GM23338 (cell line): ENCODE measurements at regions not wholly inside any gene's neighbourhood (a gene's known extent, or its start where the extent isn't known, plus 50 kb on each side); places are given as distances from the start of the nearest gene placed in this dataset.
"Not testable (repeated sequence)": the region's sequence is repeated elsewhere in the genome, so short reads cannot be mapped to it uniquely, and the experiment has no call there.

Experiments
- ATAC-seq: fragments of 200-7000 bp; cut with Tn5 transposase; 3 replicates; pipeline ENCODE4 v1.9.1; 2020
- DNase-seq: peaks from one replicate; pipeline ENCODE4 v3.0.0-alpha.2; 2015; ENCODE audit warnings: low spot score
- H2AFZ ChIP-seq: fragments of 200-600 bp; sonication (generic); 2 replicates; pipeline ENCODE4 v1.8.0; 2016; ENCODE audit warnings: antibody characterized with exemption, mild to moderate bottlenecking, moderate library complexity
- H3F3A ChIP-seq: fragments of 200-600 bp; sonication (generic); replicated peaks from 2 replicates; pipeline ENCODE4 v1.8.0; 2017; ENCODE audit warnings: antibody characterized with exemption, mixed run types, low read depth
- H3K27ac ChIP-seq: fragments of 200-600 bp; sonication (generic); 2 replicates; pipeline ENCODE4 v1.6.1; 2016; ENCODE audit warnings: low read depth
- H3K27me3 ChIP-seq: fragments of 200-600 bp; sonication (generic); 2 replicates; pipeline ENCODE4 v1.8.0; 2016; ENCODE audit warnings: mild to moderate bottlenecking, mixed run types, moderate library complexity; ENCODE audit not compliant: insufficient read depth
- H3K36me3 ChIP-seq: fragments of 200-600 bp; sonication (generic); 2 replicates; pipeline ENCODE4 v1.8.0; 2016; ENCODE audit warnings: mild to moderate bottlenecking; ENCODE audit not compliant: insufficient read depth
- H3K4me1 ChIP-seq: fragments of 200-600 bp; sonication (generic); 2 replicates; pipeline ENCODE4 v1.8.0; 2016; ENCODE audit warnings: mild to moderate bottlenecking, moderate library complexity; ENCODE audit not compliant: insufficient read depth
- H3K4me2 ChIP-seq: fragments of 200-600 bp; sonication (generic); 2 replicates; pipeline ENCODE4 v1.7.1; 2017; ENCODE audit warnings: mixed run types
- H3K4me3 ChIP-seq: fragments of 200-600 bp; sonication (generic); 2 replicates; pipeline ENCODE4 v1.6.1; 2016; ENCODE audit warnings: mixed run types
- H3K79me2 ChIP-seq: fragments of 200-600 bp; sonication (generic); replicated peaks from 2 replicates; pipeline ENCODE4 v1.8.0; 2017; ENCODE audit warnings: mild to moderate bottlenecking; ENCODE audit not compliant: insufficient read depth
- H3K9me2 ChIP-seq: fragments of 200-600 bp; sonication (generic); 2 replicates; pipeline ENCODE4 v1.8.0; 2017; ENCODE audit not compliant: insufficient read depth
- H4K20me1 ChIP-seq: fragments of 200-600 bp; sonication (generic); replicated peaks from 2 replicates; pipeline ENCODE4 v1.8.0; 2017; ENCODE audit warnings: mild to moderate bottlenecking; ENCODE audit not compliant: insufficient read depth
- H3K27ac Mint-ChIP-seq: 2 replicates; pipeline ENCODE4 v1.8.0; 2020; ENCODE audit warnings: inconsistent platforms, mild to moderate bottlenecking, moderate library complexity, mixed read lengths
- H3K27me3 Mint-ChIP-seq: 3 replicates; pipeline ENCODE4 v1.8.0; 2022; ENCODE audit warnings: low read depth, mild to moderate bottlenecking, moderate library complexity, mixed read lengths, inconsistent platforms; ENCODE audit not compliant: insufficient read depth, poor library complexity
- H3K36me3 Mint-ChIP-seq: 3 replicates; pipeline ENCODE4 v1.8.0; 2021; ENCODE audit warnings: low read depth, mild to moderate bottlenecking, inconsistent platforms, moderate library complexity, mixed read lengths
- H3K4me1 Mint-ChIP-seq: 3 replicates; pipeline ENCODE4 v1.8.0; 2020; ENCODE audit warnings: mild to moderate bottlenecking, inconsistent platforms, mixed read lengths
- H3K4me3 Mint-ChIP-seq: 3 replicates; pipeline ENCODE4 v1.8.0; 2021; ENCODE audit warnings: moderate library complexity, mild to moderate bottlenecking, inconsistent platforms, mixed read lengths
- H3K9me3 Mint-ChIP-seq: 3 replicates; pipeline ENCODE4 v1.8.0; 2020; ENCODE audit warnings: moderate library complexity, mild to moderate bottlenecking, inconsistent platforms, mixed read lengths
- CREB1 ChIP-seq: fragments of 250-450 bp; sonication (Bioruptor Pico); IDR thresholded peaks from 2 replicates; pipeline ENCODE4 v1.5.0; 2020; ENCODE audit warnings: low read depth, mild to moderate bottlenecking, moderate library complexity
- EZH2 ChIP-seq: fragments of 200-600 bp; sonication (generic); IDR thresholded peaks from one replicate; pipeline ENCODE4 v1.8.0; 2017; ENCODE audit warnings: antibody characterized with exemption, mild to moderate bottlenecking, low read depth; ENCODE audit not compliant: unreplicated experiment
- JUNB ChIP-seq: IDR thresholded peaks from one replicate; pipeline ENCODE4 v1.6.1; 2016; ENCODE audit warnings: antibody characterized with exemption; ENCODE audit not compliant: unreplicated experiment
- STAT1 ChIP-seq: IDR thresholded peaks from one replicate; pipeline ENCODE4 v1.6.1; 2016; ENCODE audit warnings: antibody characterized with exemption; ENCODE audit not compliant: unreplicated experiment
- ZNF114 ChIP-seq: fragments of 250-450 bp; sonication (Bioruptor Pico); IDR thresholded peaks from 2 replicates; pipeline ENCODE4 v1.5.0; 2020; ENCODE audit warnings: mild to moderate bottlenecking, moderate library complexity
- ZNF331 ChIP-seq: fragments of 250-450 bp; sonication (Bioruptor Pico); IDR thresholded peaks from 2 replicates; pipeline ENCODE4 v1.5.0; 2020; ENCODE audit warnings: low read depth, mild to moderate bottlenecking, moderate library complexity
- TF ChIP-seq, protein P1 (sequence below): IDR thresholded peaks from 2 replicates; pipeline ENCODE4 v1.6.1; 2016; ENCODE audit warnings: antibody characterized with exemption
- TF ChIP-seq, protein P2 (sequence below), 2 experiments: fragments of 200-600 bp in 1 of 2; sonication (generic) in 1 of 2; conservative IDR thresholded peaks; 2 replicates each; pipeline versions ENCODE4 v1.5.1 to v1.6.1; 2016 to 2017; ENCODE audit warnings: antibody characterized with exemption in 2 of 2, low read depth in 2 of 2, mild to moderate bottlenecking in 2 of 2, moderate library complexity in 1 of 2
- TF ChIP-seq, protein P3 (sequence below): fragments of 250-450 bp; sonication (Bioruptor Pico); IDR thresholded peaks from 2 replicates; pipeline ENCODE4 v1.5.0; 2020; ENCODE audit warnings: mild to moderate bottlenecking, moderate library complexity

DNA sequence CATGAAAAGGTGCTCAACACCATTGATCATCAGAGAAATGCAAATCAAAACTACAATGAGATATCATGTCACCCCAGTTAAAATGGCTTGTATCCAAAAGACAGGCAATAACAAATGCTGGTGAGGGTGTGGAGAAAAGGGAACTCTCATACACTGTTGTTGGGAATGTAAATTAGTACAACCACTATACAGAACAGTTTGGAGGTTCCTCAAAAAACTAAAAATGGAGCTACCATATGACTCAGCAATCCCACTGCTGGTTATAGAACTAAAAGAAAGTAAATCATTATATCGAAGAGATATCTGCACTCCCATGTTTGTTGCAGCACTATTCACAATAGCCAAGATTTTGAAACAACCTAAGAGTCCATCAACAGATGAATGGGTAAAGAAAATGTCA lies 238.0 kb downstream of the ZNF621 start:
- H3K4me1 Mint-ChIP-seq, H4K20me1 ChIP-seq, H3K4me3 Mint-ChIP-seq, H3K79me2 ChIP-seq, H3K27ac Mint-ChIP-seq, H3K36me3 ChIP-seq, H3K36me3 Mint-ChIP-seq, H3K27ac ChIP-seq, ATAC-seq, H3K27me3 Mint-ChIP-seq, H3K4me1 ChIP-seq, H3K27me3 ChIP-seq, H3F3A ChIP-seq, H2AFZ ChIP-seq, H3K9me2 ChIP-seq, H3K4me2 ChIP-seq, DNase-seq, H3K4me3 ChIP-seq: not testable (repeated sequence)
- H3K9me3 Mint-ChIP-seq: peaks cover 18% of the 10 kb centered on the region; the same call in 2 of the 3 replicates

DNA sequence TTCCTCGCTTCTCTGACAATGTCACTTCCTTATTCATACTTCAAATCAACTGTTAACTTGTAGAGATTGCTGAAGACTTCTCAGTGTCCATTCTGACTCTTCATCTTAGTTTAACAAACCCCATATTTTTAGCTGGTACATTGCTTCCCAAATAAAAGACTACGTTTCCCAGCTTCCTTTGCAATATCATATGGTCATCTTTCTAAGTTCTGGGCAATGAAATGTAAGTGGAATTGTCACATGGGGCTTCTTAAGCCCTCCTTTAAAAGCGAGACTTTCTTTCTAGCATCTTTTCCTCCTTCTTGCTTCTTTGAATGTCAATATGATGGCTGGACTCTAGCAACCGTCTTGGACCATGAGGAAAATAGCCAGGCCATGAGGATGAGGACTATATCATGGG lies 239.0 kb downstream of the ZNF621 start:
- peaks cover 18% of the 10 kb centered on the region; the same call in 2 of the 3 replicates for H3K9me3 Mint-ChIP-seq
- H3K27ac ChIP-seq: no peak overlapping the region
- H3K27me3 Mint-ChIP-seq: no peaks in the 10 kb centered on the region
- no peak for TF ChIP-seq ZNF114 (CRISPR knock-in tag)
- no peak for TF ChIP-seq STAT1
- H3K36me3 Mint-ChIP-seq: no peaks in the 10 kb centered on the region; the same call in 2 of the 3 replicates
- no peaks in the 10 kb centered on the region for H4K20me1 ChIP-seq
- peaks cover 7% of the 10 kb centered on the region for H3K9me2 ChIP-seq
- no peak overlapping the region for H3K4me3 ChIP-seq
- ATAC-seq: no peak
- no peak overlapping the region for H3K4me2 ChIP-seq
- peak; percentile 21 for DNase-seq
- H3K79me2 ChIP-seq: no peaks in the 10 kb centered on the region
- no peak overlapping the region for H3K27ac Mint-ChIP-seq
- H3F3A ChIP-seq: no peaks in the 10 kb centered on the region
- H3K27me3 ChIP-seq: no peaks in the 10 kb centered on the region
- H3K4me1 Mint-ChIP-seq: no peaks in the 10 kb centered on the region
- H2AFZ ChIP-seq: no peak overlapping the region
- no peak overlapping the region for H3K4me3 Mint-ChIP-seq
- H3K4me1 ChIP-seq: no peaks in the 10 kb centered on the region
- H3K36me3 ChIP-seq: no peaks in the 10 kb centered on the region; the same call in 1 of the 2 replicates

DNA sequence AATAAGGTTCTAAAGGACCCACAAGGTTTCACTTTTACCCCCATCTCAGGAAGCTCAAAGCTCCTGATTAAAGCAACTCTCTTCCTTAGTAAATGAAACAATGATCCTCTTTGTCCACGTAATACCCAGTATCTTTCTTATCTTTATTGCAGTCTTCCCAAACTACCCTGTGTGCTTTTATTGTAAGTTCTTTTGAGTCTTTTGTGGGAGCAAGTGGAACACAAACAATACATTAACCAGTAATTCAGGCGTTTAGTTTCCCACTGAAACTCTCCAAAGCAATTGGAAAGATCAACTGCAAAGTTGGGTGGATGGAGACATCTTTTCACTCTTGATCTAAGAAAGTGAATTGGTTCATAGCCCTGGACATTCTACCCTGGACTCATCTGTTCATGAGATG lies 240.0 kb downstream of the ZNF621 start:
- H3K4me1 Mint-ChIP-seq: no peaks in the 10 kb centered on the region
- no peak for ATAC-seq
- TF ChIP-seq, protein P1, sequence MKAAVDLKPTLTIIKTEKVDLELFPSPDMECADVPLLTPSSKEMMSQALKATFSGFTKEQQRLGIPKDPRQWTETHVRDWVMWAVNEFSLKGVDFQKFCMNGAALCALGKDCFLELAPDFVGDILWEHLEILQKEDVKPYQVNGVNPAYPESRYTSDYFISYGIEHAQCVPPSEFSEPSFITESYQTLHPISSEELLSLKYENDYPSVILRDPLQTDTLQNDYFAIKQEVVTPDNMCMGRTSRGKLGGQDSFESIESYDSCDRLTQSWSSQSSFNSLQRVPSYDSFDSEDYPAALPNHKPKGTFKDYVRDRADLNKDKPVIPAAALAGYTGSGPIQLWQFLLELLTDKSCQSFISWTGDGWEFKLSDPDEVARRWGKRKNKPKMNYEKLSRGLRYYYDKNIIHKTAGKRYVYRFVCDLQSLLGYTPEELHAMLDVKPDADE: no peak
- TF ChIP-seq ZNF331 (CRISPR knock-in tag) (no peak), ZNF114 (CRISPR knock-in tag) (no peak), JUNB (no peak), EZH2 (no peak), CREB1 (no peak)
- TF ChIP-seq, protein P2, sequence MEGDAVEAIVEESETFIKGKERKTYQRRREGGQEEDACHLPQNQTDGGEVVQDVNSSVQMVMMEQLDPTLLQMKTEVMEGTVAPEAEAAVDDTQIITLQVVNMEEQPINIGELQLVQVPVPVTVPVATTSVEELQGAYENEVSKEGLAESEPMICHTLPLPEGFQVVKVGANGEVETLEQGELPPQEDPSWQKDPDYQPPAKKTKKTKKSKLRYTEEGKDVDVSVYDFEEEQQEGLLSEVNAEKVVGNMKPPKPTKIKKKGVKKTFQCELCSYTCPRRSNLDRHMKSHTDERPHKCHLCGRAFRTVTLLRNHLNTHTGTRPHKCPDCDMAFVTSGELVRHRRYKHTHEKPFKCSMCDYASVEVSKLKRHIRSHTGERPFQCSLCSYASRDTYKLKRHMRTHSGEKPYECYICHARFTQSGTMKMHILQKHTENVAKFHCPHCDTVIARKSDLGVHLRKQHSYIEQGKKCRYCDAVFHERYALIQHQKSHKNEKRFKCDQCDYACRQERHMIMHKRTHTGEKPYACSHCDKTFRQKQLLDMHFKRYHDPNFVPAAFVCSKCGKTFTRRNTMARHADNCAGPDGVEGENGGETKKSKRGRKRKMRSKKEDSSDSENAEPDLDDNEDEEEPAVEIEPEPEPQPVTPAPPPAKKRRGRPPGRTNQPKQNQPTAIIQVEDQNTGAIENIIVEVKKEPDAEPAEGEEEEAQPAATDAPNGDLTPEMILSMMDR (conservative IDR thresholded peaks at IDR 0.05; ENCODE audit: low read depth in 2 of 2): no peak
- TF ChIP-seq, protein P3, sequence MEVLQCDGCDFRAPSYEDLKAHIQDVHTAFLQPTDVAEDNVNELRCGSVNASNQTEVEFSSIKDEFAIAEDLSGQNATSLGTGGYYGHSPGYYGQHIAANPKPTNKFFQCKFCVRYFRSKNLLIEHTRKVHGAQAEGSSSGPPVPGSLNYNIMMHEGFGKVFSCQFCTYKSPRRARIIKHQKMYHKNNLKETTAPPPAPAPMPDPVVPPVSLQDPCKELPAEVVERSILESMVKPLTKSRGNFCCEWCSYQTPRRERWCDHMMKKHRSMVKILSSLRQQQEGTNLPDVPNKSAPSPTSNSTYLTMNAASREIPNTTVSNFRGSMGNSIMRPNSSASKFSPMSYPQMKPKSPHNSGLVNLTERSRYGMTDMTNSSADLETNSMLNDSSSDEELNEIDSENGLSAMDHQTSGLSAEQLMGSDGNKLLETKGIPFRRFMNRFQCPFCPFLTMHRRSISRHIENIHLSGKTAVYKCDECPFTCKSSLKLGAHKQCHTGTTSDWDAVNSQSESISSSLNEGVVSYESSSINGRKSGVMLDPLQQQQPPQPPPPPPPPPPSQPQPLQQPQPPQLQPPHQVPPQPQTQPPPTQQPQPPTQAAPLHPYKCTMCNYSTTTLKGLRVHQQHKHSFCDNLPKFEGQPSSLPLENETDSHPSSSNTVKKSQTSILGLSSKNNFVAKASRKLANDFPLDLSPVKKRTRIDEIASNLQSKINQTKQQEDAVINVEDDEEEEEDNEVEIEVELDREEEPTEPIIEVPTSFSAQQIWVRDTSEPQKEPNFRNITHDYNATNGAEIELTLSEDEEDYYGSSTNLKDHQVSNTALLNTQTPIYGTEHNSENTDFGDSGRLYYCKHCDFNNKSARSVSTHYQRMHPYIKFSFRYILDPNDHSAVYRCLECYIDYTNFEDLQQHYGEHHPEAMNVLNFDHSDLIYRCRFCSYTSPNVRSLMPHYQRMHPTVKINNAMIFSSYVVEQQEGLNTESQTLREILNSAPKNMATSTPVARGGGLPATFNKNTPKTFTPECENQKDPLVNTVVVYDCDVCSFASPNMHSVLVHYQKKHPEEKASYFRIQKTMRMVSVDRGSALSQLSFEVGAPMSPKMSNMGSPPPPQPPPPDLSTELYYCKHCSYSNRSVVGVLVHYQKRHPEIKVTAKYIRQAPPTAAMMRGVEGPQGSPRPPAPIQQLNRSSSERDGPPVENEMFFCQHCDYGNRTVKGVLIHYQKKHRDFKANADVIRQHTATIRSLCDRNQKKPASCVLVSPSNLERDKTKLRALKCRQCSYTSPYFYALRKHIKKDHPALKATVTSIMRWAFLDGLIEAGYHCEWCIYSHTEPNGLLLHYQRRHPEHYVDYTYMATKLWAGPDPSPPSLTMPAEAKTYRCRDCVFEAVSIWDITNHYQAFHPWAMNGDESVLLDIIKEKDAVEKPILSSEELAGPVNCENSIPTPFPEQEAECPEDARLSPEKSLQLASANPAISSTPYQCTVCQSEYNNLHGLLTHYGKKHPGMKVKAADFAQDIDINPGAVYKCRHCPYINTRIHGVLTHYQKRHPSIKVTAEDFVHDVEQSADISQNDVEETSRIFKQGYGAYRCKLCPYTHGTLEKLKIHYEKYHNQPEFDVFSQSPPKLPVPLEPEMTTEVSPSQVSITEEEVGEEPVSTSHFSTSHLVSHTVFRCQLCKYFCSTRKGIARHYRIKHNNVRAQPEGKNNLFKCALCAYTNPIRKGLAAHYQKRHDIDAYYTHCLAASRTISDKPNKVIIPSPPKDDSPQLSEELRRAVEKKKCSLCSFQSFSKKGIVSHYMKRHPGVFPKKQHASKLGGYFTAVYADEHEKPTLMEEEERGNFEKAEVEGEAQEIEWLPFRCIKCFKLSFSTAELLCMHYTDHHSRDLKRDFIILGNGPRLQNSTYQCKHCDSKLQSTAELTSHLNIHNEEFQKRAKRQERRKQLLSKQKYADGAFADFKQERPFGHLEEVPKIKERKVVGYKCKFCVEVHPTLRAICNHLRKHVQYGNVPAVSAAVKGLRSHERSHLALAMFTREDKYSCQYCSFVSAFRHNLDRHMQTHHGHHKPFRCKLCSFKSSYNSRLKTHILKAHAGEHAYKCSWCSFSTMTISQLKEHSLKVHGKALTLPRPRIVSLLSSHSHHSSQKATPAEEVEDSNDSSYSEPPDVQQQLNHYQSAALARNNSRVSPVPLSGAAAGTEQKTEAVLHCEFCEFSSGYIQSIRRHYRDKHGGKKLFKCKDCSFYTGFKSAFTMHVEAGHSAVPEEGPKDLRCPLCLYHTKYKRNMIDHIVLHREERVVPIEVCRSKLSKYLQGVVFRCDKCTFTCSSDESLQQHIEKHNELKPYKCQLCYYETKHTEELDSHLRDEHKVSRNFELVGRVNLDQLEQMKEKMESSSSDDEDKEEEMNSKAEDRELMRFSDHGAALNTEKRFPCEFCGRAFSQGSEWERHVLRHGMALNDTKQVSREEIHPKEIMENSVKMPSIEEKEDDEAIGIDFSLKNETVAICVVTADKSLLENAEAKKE: no peak

More for the DNA sequence above, 240.0 kb downstream of the ZNF621 start:
- Histone ChIP-seq H3K9me2 (peaks cover 7% of the 10 kb centered on the region), H3K27ac (no peak overlapping the region), H4K20me1 (no peaks in the 10 kb centered on the region), H3K36me3 (no peaks in the 10 kb centered on the region; the same call in 1 of the 2 replicates), H3K4me2 (no peak overlapping the region), H3K4me1 (no peaks in the 10 kb centered on the region), H2AFZ (no peak overlapping the region), H3K4me3 (no peak overlapping the region), H3F3A (no peaks in the 10 kb centered on the region), H3K27me3 (no peaks in the 10 kb centered on the region), H3K79me2 (no peaks in the 10 kb centered on the region)
- DNase-seq: no peak
- Mint-ChIP-seq H3K4me3 (no peak overlapping the region), H3K36me3 (no peaks in the 10 kb centered on the region; the same call in 2 of the 3 replicates), H3K27ac (no peak overlapping the region), H3K9me3 (peaks cover 18% of the 10 kb centered on the region; the same call in 2 of the 3 replicates), H3K27me3 (no peaks in the 10 kb centered on the region)
